ENCODE measurements at regions not wholly inside any gene's neighbourhood (a gene's known extent, or its start where the extent isn't known, plus 50 kb on each side); places are given as distances from the start of the nearest gene placed in this dataset.

GRCh38 chr16:17827313-17827712 lies 356.6 kb upstream of the XYLT1 start:
- H3K36me3 ChIP-seq, result no peaks in the 10 kb centered on the region
- no peaks in the 10 kb centered on the region for H3K4me1 ChIP-seq
- TF ChIP-seq, protein P1, sequence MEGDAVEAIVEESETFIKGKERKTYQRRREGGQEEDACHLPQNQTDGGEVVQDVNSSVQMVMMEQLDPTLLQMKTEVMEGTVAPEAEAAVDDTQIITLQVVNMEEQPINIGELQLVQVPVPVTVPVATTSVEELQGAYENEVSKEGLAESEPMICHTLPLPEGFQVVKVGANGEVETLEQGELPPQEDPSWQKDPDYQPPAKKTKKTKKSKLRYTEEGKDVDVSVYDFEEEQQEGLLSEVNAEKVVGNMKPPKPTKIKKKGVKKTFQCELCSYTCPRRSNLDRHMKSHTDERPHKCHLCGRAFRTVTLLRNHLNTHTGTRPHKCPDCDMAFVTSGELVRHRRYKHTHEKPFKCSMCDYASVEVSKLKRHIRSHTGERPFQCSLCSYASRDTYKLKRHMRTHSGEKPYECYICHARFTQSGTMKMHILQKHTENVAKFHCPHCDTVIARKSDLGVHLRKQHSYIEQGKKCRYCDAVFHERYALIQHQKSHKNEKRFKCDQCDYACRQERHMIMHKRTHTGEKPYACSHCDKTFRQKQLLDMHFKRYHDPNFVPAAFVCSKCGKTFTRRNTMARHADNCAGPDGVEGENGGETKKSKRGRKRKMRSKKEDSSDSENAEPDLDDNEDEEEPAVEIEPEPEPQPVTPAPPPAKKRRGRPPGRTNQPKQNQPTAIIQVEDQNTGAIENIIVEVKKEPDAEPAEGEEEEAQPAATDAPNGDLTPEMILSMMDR (IDR thresholded peaks at IDR 0.05), result no peak
- intact Hi-C loops (cut with DNase I), result no loop called here
- H3K27me3 ChIP-seq, result no peaks in the 10 kb centered on the region
- no peak overlapping the region for H3K4me3 ChIP-seq
- no peaks in the 10 kb centered on the region for H3K9me3 ChIP-seq
- no peak overlapping the region for H3K27ac ChIP-seq
- DNase-seq (ENCODE audit: low spot score in 2 of 2), result no peak

DNA sequence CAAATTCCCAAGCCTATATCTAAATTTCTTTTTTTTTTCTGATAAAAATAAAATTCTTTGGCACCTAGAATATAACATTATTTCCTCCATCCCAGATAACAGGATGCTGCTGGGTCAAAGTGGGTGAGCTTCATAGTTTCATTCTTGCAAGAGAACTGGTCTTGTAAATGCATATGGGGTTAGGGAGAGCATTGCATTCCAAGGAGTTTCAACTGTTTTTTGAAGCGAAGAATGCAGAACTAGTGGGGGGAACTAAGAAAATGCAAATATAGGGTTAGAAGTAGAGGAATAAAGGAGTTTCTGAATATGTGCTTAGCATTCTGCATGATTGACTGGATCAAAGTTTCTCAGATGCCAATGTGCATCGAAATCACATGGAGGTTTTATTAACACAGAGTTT lies 347.2 kb upstream of the XYLT1 start:
- no peak for DNase-seq (ENCODE audit: low spot score in 2 of 2)
- TF ChIP-seq, protein P1 (IDR thresholded peaks at IDR 0.05), result no peak
- Histone ChIP-seq H3K4me1 (no peaks in the 10 kb centered on the region), H3K9me3 (no peaks in the 10 kb centered on the region), H3K4me3 (no peak overlapping the region), H3K27ac (no peak overlapping the region), H3K36me3 (no peaks in the 10 kb centered on the region), H3K27me3 (no peaks in the 10 kb centered on the region)
- intact Hi-C loops (cut with DNase I), result no loop called here

DNA sequence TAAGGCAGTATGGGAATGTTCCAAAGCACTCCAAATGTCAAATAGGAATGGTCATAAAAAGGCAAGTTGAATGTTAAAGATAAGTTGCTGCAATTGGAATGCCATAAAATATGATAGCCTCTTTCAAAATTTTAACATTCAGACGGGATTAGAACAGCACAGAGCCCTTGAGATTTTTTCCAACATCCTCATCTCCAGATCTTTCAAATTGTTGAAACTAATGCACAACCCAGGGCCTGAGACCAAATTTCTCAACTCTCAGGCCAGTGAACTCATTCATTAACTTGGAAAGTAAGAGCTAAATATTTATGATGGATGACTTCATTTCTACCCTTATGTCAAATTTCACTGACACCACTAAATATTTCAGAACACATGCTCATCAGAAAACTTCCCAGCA lies 346.5 kb upstream of the XYLT1 start:
- TF ChIP-seq, protein P1 (IDR thresholded peaks at IDR 0.05), result no peak
- intact Hi-C loops (cut with DNase I), result no loop called here
- no peak overlapping the region for H3K27ac ChIP-seq
- no peaks in the 10 kb centered on the region for H3K27me3 ChIP-seq
- DNase-seq (ENCODE audit: low spot score in 2 of 2), result no peak
- no peak overlapping the region for H3K4me3 ChIP-seq
- H3K4me1 ChIP-seq, result no peaks in the 10 kb centered on the region
- no peaks in the 10 kb centered on the region for H3K36me3 ChIP-seq
- H3K9me3 ChIP-seq, result no peaks in the 10 kb centered on the region

DNA sequence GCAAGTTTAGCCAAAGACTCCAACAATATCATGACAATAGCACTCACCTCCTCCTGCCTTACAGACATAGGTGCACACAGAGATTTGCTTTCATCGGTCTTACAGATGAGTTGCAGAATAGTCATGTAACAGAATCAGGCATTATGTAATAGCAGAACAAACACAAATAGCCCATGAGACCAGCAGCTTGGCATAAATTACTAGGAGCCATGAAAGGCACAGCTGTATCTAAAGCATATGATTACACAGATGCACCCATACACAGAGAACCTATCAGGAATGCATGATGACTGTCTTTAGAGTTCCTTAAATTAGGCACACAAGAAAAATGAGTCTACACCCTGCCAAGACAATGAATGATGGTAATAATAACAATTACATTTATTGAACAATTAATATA lies 342.0 kb upstream of the XYLT1 start:
- no peaks in the 10 kb centered on the region for H3K9me3 ChIP-seq
- H3K36me3 ChIP-seq, result no peaks in the 10 kb centered on the region
- no peak overlapping the region for H3K4me3 ChIP-seq
- no peak for DNase-seq (ENCODE audit: low spot score in 2 of 2)
- intact Hi-C loops (cut with DNase I), result no loop called here
- no peaks in the 10 kb centered on the region for H3K27me3 ChIP-seq
- TF ChIP-seq, protein P1 (IDR thresholded peaks at IDR 0.05), result no peak
- no peaks in the 10 kb centered on the region for H3K4me1 ChIP-seq
- no peak overlapping the region for H3K27ac ChIP-seq

DNA sequence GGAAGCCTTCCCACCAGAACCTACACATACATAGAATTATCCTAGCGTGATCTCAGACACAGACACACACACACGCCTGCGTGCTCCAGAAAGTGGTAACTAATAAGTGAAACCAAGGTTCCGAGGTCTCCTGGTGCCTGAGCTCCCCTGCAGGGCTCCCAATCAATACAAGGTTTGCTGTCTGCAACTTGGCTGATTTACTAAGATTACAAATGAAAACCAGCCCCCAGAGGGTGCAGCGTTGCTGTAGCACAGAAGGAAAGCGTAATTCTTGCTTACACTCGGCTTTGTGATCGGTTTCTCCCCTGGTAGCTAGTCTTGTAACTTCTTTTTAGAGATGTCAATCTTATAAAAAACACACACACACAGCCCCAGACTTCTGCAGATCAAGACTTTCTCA lies 334.1 kb upstream of the XYLT1 start:
- H3K27me3 ChIP-seq, result no peaks in the 10 kb centered on the region
- no peaks in the 10 kb centered on the region for H3K36me3 ChIP-seq
- H3K9me3 ChIP-seq, result no peaks in the 10 kb centered on the region
- H3K27ac ChIP-seq, result no peak overlapping the region
- no peaks in the 10 kb centered on the region for H3K4me1 ChIP-seq
- TF ChIP-seq, protein P1 (IDR thresholded peaks at IDR 0.05), result no peak
- intact Hi-C loops (cut with DNase I), result no loop called here
- DNase-seq (ENCODE audit: low spot score in 2 of 2), result no peak
- H3K4me3 ChIP-seq, result no peak overlapping the region
